ENCODE measurements at regions not wholly inside any gene's neighbourhood (a gene's known extent, or its start where the extent isn't known, plus 50 kb on each side); places are given as distances from the start of the nearest gene placed in this dataset.

DNA sequence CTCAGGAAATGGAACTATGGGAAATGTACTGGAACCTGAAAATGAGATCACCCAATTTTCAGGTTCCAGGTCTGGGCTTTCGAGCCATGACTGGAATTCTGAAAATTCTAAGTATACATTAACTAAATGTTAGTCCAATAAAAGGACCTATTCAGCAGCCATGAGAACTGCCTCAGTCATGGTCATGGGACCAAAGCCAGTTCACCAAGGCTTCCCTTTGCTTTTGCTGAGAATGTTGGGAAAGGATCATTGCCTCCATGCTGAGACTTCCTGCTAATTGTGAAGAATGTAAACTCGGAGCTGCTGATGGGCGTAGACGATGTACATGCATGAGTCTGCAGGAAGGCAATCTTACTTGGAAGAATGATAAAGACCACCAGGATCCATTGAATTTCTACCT is 624.4 kb upstream of the SOX11 start:
- no peak for DNase-seq (ENCODE audit: low spot score)

DNA sequence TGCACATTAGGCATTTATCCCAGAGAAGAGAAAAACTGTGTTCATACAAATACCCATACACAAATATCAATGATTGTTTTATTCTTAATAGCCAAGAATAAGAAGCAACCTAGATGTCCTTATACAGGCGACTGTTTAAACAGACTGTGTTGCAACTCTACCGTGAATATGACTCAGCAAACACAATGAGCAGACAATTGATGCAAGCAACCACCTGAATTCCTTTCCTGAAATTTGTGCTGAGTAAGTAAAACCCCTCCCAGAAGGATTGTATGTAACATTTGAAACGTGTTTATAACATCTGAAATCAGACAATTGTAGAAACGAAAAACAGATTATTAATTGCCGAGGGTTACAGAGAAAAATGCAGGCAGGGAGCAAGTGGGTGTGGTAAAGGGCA is 621.9 kb upstream of the SOX11 start:
- no peak for DNase-seq (ENCODE audit: low spot score)

DNA sequence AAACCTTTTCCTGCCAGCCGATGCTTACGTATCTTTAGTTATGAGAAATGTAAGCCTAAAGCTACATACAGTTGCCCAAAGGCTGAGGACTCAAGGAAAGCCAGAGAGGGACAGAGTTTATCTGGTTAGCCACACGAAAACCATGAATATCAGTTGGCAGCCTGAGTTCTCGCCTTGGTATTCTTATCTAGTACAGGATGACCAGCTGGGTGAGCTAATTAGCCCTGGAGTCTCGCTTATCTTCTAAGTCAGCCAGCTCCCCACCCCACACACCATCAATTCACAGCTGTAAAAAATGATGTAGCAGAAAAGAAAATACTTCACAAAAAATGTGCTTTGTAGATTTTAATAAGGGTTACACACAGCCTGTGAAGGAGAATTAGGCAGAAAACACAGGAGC is 617.5 kb upstream of the SOX11 start:
- no peak for DNase-seq (ENCODE audit: low spot score)

DNA sequence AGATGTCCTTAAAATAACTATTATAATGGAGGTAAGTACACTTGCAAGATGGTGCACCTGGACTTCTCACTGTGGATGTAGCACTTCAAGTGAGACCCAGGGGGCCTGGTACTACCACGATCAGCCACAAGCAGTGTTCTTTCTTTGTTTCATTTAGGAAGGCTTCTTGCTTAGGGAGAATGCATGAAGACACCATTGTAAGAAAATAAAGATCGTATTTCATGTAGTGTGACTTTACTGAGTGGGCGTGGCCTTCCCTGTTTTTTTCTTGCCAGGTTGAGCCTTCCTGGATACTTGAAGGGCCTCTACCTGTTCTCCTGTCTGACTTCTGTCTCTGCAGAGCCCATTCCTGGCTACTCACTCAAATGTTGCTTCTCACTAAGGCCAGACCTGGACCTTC is 615.6 kb upstream of the SOX11 start:
- no peak for DNase-seq (ENCODE audit: low spot score)

DNA sequence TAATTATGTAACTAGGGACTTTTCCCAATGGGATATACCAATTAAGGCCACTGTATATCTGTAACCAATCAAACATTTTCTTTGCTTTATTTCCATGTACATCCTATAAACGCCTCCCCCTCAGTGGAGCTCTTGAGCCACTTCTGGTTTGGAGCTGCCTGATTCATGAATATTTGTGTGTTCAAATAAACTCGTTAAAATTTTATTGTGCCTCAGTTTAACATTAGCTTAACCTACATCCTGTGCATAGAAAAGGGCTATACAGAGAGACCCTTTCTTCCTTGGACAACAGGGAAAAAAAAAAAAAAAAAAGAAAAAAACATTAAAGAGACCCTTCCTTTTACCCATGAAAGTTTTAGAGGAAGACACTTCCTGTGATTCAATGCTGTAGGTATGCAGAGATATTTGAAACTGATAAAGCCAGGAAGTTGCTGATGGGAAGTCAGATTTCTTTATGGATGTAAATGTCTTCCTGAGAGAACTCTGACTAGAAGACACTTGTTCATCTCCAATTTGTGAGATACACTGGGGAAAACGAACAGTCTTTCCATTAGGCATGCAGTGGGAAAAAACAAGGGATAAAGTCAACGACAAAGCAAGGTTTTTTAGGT is 614.6 kb upstream of the SOX11 start:
- DNase-seq (ENCODE audit: low spot score), result no peak

DNA sequence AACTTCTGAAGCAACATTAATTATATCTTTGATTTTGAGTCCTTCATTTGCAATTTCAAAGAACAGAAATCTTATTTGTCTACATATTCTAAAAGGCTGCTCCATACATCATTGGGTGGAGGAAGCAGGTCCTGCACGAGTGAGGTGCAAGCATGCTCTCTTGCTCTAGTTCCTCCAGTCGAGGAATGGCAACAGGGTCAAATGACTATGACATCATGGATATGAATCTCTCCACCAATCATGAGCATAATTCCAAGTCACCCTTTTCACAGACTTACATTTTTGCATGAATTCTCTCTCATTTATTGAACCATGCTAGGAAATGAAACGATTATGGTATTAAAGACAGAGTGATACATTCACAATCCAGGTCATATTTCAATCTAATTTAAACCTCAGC is 608.8 kb upstream of the SOX11 start:
- no peak for DNase-seq (ENCODE audit: low spot score)

DNA sequence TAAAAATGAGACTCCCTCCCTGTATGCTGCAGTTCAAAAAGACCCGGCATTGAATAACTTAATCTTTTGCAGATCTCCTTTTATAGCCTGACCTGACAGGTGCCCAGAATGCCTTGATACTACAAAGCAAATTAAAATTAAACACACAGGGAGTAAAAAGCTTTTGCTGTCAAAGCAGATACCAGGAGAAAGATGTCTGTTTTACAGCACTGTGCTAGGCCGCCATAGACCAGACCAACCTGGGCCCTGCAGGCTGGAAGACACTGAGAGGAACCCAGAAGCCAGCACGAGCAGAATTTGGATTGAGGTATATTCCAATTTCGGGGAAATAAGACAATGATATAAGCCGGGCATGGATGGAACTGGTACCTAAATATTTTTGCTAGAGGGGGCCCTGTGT is 602.8 kb upstream of the SOX11 start:
- no peak for DNase-seq (ENCODE audit: low spot score)

DNA sequence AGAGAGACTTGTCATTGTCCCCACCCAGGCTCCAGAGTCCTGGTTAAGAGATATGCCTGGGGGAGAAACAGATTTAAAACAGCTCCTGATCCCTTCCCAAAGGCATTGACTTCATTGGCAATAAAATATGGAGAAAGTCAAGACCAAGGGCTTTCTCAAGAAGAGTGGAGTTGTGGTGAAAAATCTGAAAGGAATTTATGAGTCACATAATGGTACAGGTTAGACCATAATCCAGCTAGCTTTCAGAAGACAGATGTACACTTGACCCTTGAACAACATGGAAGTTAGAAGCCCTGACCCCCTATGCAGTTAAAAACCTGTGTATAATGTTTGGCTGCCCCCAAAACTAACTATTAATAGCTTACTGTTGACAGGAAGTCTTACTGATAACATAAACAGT is 599.1 kb upstream of the SOX11 start:
- no peak for DNase-seq (ENCODE audit: low spot score)

DNA sequence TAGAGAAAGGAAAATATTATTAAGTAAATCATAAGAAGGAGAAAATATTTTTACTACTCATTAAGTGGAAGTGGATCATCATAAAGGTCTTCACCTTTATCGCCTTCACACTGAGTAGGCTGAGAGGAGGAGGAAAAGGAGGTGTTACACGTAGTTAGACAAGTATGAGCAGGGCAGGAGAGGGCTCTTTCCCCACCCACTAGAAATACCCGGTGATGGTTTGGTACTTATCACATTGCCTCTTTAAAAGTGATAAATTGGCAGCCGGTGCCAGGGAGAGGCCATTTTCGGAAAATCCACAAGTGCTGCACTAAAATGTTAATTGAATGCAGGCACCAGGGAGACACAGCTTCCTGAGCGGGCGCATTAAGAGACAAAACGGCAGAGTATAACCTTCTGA is 598.7 kb upstream of the SOX11 start:
- no peak for DNase-seq (ENCODE audit: low spot score)

DNA sequence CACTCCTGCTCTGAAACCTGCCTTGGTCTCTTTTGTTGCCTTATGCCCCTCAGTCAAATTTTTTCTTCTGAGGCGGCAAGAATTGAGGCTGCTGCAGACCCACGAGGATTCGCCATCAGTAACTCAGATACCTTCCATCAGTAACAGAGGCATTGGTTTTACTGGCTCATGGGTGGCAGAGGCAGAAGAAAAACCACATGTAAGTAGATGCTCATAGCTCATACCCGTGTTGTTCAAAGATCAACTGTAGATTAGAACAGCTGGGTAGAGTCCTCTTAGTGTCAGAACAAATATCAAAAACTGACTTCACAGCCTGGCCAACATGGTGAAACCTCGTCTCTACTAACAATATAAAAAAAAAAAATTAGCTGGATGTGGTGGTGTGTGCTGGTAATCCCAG is 598.0 kb upstream of the SOX11 start:
- no peak for DNase-seq (ENCODE audit: low spot score)

DNA sequence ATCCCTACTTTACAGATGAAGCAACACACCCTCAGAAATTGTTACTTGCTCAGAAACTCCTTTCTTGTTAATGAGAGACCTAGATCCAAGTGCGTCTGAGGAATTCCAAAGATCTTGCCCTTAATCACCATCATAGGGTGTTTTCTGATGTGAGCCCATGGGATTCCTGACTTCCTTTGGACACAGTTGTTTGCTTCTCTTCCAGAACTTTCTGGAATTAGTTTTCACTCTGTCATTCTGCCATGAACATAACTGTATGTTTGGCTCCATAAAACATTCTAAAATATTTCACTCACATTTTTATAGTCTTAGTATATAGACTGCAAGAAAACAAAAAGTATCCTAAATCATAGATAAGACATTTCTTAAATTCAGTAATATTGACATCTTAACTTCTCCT is 593.9 kb upstream of the SOX11 start:
- DNase-seq (ENCODE audit: low spot score), result no peak

DNA sequence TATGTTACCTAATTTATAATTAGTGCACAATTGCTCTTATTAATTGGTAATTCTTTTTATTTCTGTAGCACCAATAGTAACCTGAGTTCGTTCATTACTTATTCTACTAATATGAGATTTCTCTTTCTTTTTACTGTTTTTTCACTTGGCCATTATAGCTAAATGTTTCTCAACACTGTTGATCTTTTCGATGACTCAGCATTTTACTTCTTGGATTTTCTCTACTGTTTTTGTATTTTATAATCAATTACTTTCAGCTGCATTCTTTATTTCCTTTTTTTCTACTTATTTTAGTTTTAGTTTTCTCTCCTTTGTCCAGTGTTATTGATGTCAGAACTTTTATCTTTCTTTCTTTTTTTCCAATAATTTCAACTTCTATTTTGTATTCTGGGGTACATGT is 589.4 kb upstream of the SOX11 start:
- no peak for DNase-seq (ENCODE audit: low spot score)

DNA sequence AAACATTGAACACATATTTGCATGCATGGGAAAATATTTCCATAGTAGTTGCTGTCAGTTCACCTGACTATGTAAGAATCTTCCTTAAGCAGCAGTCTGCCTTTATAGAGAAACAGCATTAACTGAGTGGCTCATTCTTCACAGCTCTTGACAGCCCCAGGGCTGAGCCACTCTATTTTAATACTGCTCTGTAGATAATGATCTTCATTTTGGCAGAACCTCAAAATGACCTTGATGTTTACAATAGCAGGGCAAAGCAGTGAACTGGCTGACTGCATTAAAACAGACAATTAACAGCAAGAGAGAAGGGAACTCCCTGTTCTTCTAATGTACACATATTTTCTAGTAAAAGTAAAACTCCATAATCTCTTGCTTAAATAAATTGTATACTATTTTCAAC is 580.6 kb upstream of the SOX11 start:
- DNase-seq (ENCODE audit: low spot score), result no peak

DNA sequence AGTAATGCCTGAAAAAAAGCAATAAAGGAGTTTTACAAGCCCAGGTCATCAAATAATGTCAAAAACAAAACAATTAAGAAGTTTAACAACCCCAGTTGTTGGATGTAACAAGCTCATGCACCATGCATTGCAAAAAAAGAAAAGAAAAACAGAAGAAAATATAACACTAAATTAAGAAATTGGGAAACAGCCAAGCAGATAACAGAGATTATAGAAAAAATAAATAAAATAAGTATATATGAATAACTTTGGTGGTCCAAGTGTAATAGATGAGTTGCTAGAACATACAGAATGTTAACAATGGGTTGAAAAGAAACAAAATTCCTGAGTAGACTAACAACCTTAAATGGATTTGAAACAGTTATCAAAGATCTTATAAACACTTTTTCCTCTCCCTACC is 573.1 kb upstream of the SOX11 start:
- no peak for DNase-seq (ENCODE audit: low spot score)

DNA sequence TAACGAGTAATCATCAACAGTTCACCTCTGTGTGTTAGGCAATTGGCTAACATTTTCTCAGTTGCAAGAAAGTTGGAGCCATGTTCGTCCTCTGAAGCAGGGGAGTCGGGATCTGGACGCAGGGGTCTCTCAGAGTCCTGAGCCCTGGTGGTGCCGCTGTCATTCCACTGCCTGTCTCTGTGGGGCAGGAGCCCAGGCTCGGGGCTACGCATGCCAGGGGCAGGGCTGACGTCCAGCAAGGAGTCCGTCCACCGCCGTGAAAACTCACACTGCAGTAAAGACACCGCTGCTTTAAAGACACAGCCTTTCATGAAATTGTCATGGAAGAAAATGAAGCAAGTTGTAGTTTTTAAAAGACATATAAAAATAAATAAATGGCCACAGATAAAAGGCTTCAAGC is 571.1 kb upstream of the SOX11 start:
- no peak for DNase-seq (ENCODE audit: low spot score)

DNA sequence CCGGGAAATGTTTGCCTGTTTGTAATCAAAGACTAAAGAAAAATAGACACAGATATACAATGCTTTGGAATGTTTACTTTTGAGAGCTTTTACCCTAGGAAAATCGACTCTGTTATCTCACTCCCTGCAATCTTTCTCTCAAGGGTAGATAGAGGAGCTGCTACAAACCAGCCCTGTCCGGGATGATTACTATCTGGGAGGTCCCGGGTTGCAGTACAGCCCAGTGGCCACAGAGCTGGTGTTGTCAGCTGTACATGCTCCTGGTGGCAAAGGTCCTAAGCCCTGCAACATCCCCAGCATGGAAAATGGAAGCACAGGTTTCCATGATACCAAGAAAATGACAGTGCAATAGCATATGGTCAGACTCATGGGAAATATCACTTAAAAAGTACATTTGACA is 570.5 kb upstream of the SOX11 start:
- no peak for DNase-seq (ENCODE audit: low spot score)

DNA sequence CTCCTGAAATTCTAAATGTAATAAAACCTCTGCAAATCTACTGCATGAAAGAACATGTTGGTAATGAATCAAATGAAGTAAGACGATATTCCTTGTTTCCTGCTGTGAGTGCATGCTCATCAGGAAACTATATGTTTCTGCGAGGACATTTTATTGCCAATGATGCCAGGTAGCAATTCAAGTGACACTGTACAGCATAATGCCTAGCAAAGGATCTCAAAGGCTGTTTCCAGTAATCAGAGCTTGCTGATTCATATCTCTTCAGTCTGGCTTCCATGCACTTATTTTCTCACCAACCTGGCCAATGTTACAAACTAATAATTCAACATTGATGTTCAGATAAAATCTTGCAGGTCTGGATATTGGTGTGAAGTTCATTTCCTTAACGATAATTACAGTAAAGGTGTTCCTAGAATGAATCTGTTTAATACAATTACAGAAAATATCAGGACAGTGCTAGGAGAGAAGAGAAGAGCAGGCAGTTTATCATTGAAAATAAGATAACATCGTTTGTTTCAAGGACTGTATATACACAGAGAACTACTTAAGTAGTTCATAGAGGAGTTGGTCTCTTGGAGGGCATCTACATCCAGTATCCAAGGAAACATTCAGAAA is 568.5 kb upstream of the SOX11 start:
- no peak for DNase-seq (ENCODE audit: low spot score)

DNA sequence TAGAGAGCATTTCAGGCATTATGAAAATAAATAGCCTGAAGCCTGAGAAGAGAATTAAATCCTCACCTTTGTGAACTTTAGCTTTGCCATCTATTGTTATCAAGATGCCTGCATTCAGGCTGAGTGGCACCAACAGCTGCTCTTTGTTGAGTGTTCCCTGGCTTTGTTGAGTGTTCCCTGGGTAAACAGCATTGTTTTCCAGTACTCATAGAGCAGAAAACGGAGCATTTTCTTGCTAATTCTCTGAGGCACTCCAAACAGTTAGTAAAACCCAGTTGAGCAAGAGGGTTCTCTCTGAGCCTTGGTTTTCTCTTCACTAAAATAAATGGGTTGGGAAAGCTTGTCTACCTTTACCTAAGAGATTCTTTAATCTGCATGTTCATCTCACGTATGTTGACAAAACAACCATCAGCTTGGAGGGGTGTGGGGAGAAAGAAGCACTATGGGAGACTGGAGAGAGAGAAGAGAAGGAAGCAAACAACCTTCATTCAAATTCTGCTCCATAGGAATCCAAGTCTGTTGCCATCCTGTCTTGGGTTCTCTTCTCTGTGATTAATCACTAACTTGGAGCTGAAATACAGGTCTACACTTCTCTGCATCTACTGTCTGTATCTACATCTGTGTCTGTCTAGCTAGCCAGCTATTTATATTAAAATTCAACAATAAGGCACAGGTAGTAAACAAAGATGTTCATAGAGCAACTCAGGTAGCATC is 567.0 kb upstream of the SOX11 start:
- no peak for DNase-seq (ENCODE audit: low spot score)

DNA sequence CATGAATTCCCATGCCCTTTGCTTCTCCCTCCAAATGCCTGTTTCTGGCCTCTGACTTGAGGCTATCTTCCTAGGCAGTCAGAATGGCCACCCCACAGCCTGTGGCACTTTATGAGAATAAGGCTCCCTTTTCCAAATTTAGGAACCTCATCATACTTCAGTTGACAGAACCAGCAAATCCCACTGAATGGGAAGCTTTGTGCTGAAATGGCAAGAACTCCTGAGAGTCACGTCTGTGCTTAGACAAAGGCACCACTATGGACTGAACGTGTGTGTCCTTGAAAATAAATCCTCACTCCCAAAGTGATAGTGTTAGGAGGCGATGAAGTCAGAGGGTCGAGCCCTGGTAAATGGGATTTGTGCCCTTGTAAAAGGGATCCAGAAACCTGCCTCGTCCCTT is 559.9 kb upstream of the SOX11 start:
- DNase-seq (ENCODE audit: low spot score), result no peak

DNA sequence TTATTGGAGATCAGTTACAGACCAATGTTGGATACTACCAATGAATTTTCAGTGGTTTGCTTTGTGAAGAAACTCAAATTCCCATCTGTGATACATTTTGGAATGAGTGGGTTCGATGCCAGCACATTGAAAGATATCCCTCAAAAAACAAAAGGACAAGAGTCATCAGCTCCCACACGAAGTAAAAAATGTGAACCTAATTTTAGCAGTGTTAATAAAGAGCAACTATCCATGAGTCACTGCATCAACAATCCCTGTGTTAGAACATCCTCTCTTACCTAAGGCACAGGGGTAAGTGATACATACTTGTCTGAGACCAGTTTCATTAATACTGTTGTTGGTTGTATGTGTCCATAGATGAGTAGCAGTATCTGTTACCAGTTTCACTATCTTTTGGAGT is 551.8 kb upstream of the SOX11 start:
- no peak for DNase-seq (ENCODE audit: low spot score)

DNA sequence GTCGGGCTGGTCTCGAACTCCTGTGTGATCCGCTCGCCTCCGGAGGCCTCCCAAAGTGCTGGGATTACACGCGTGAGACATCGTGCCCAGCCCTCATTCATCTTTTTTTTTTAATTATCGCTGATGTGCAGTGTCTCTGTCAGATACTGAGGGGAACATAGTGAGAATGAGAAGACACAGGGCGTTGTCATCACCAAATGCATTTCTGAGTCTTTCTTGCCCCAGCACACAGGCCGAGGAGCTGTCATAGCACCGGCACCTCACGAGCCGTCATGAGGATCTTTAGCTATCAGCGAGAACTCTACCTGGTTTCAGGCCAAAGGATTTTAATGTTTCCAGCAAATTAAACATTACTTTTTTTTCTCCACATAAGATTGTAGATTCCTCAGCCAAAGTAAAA is 548.0 kb upstream of the SOX11 start:
- DNase-seq (ENCODE audit: low spot score), result no peak

DNA sequence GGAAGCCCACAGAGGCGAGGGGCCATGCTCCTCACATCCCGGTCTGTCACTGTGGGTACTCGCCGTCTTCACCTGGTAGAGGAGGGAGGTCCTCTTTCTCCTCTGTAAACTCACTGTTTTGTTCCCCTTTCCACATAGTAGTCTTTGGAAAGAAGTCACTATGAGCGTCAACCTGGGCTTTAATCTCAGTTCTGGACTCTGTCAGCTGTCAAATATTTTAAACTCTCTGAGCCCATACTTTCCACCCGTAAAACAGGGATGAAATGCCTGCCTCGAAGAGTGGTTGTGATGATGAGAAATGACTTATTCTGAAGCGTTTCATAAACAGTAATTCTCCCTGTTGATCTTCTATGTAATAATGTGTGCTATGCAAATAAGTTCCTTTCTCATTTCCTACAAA is 547.1 kb upstream of the SOX11 start:
- no peak for DNase-seq (ENCODE audit: low spot score)

DNA sequence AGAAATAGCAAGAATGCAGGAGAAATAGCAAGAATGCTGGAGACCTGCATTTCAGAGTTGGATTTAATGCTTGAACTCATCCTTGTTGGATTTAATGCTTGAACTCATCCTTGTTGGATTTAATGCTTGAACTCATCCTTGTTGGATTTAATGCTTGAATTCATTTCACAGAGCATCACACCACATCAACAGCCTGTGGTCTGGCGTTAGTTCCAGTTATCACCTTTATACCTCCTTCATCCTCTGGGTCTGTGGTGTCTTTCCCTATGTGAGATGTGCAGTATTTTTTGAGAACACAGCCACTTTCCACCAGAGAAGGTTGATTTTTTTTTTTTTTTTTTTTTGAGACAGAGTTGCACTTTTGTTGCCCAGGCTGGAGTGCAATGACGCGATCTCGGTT is 546.4 kb upstream of the SOX11 start:
- DNase-seq (ENCODE audit: low spot score), result no peak
